HG03460 (cell line): ENCODE measurements at regions not wholly inside any gene's neighbourhood (a gene's known extent, or its start where the extent isn't known, plus 50 kb on each side); places are given as distances from the start of the nearest gene placed in this dataset.

Source experiments
- ATAC-seq: cut with Tn5 transposase; IDR thresholded peaks from one replicate; pipeline ENCODE4 v1.9.1; 2021; ENCODE audit not compliant: unreplicated experiment

GRCh38 chr9:115362640-115363039 lies 244.7 kb upstream of the TNC start:
- ATAC-seq = no peak

GRCh38 chr9:115364991-115365390 lies 247.0 kb upstream of the TNC start:
- no peak for ATAC-seq

- no peak for ATAC-seq
Observed at GRCh38 chr9:115367321-115367720, 249.4 kb upstream of the TNC start.

GRCh38 chr9:115367780-115368525 lies 250.0 kb upstream of the TNC start:
- ATAC-seq = no peak

GRCh38 chr9:115369322-115369957 lies 251.5 kb upstream of the TNC start:
- no peak for ATAC-seq

- ATAC-seq = peak; percentile 95
Observed at GRCh38 chr9:115373000-115373709, 255.2 kb upstream of the TNC start.

GRCh38 chr9:115373710-115374045 lies 255.7 kb upstream of the TNC start:
- ATAC-seq = peak; percentile 16

GRCh38 chr9:115374724-115375268 lies 256.8 kb upstream of the TNC start:
- ATAC-seq = no peak

GRCh38 chr9:115378241-115378640 lies 260.3 kb upstream of the TNC start:
- no peak for ATAC-seq

- ATAC-seq = no peak
Observed at GRCh38 chr9:115378758-115379157, 260.8 kb upstream of the TNC start.

- no peak for ATAC-seq
Observed at GRCh38 chr9:115379719-115380118, 261.8 kb upstream of the TNC start.

GRCh38 chr9:115382865-115383264 lies 264.9 kb upstream of the TNC start:
- no peak for ATAC-seq

- no peak for ATAC-seq
Observed at GRCh38 chr9:115385383-115386122, 267.6 kb upstream of the TNC start.

GRCh38 chr9:115386963-115387770 lies 269.2 kb upstream of the TNC start:
- no peak for ATAC-seq

GRCh38 chr9:115391168-115391825 lies 273.3 kb upstream of the TNC start:
- no peak for ATAC-seq

- ATAC-seq = no peak
Observed at GRCh38 chr9:115393976-115394775, 276.2 kb upstream of the TNC start.

- no peak for ATAC-seq
Observed at GRCh38 chr9:115395511-115396021, 277.6 kb upstream of the TNC start.

- ATAC-seq = no peak
Observed at GRCh38 chr9:115396071-115396529, 278.1 kb upstream of the TNC start.
